ENCODE measurements at regions not wholly inside any gene's neighbourhood (a gene's known extent, or its start where the extent isn't known, plus 50 kb on each side); places are given as distances from the start of the nearest gene placed in this dataset.

GRCh38 chr16:79823639-79824038, 223.1 kb upstream of the MAF start:
- TF ChIP-seq CTCF (IDR thresholded peaks at IDR 0.05) (no peak), POLR2A (IDR thresholded peaks at IDR 0.05) (no peak)
- H3K27ac ChIP-seq: no peak overlapping the region
- H3K9me3 ChIP-seq: no peaks in the 10 kb centered on the region
- ATAC-seq (peak in 1 of 4 donors; percentile 59), DNase-seq (no peak)
- no peaks in the 10 kb centered on the region for H3K36me3 ChIP-seq
- intact Hi-C loops (cut with DNase I): no loop called here
- 62 to 67% (median 64%) methylated on average over 2 of the region's 2 CpGs for WGBS, 4 donors
- no peaks in the 10 kb centered on the region for H3K4me1 ChIP-seq
- no peak overlapping the region for H3K4me3 ChIP-seq
- no peaks in the 10 kb centered on the region for H3K27me3 ChIP-seq

GRCh38 chr16:79821911-79822310, 221.4 kb upstream of the MAF start:
- H3K4me3 ChIP-seq: no peak overlapping the region
- H3K9me3 ChIP-seq: no peaks in the 10 kb centered on the region
- no peaks in the 10 kb centered on the region for H3K27me3 ChIP-seq
- no peaks in the 10 kb centered on the region for H3K4me1 ChIP-seq
- ATAC-seq (no peak), DNase-seq (no peak)
- intact Hi-C loops (cut with DNase I): no loop called here
- WGBS, 4 donors: 94 to 97% (median 95%) methylated on average over 3 of the region's 3 CpGs
- TF ChIP-seq POLR2A (IDR thresholded peaks at IDR 0.05): no peak
- no peak for TF ChIP-seq CTCF (IDR thresholded peaks at IDR 0.05)
- no peak overlapping the region for H3K27ac ChIP-seq
- H3K36me3 ChIP-seq: no peaks in the 10 kb centered on the region

DNA sequence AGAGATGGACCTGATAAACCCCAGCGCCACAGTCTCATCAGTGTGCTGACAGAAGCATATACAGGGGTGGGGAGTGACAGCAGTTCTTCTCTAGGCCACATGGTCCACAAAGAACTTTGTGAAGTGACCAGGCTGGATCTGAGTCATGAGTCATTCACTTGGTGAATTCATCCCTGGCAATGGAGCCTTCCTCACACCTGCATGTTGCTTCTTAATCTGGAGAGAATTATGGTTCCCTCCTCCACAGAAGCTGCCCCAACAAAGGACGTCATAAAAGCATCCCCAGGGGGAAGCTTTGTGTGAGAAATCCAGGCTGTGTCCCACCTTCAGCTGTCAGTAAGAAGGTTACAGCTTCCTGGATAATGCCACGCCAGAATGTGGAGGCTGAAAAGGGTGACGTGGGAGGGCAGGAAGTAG, 215.6 kb upstream of the MAF start:
- Histone ChIP-seq H3K4me1 (no peaks in the 10 kb centered on the region), H3K27me3 (peaks cover 0 to 5% (median 0%) of the 10 kb centered on the region in 9 donors), H3K36me3 (no peaks in the 10 kb centered on the region), H3K27ac (no peak overlapping the region), H3K9me3 (no peaks in the 10 kb centered on the region), H3K4me3 (no peak overlapping the region)
- DNase-seq (peak in 2 of 5 donors; percentile 23 to 40), ATAC-seq (peak in 2 of 4 donors; percentile 74 to 83)
- 35 to 61% (median 52%) methylated on average over 4 of the region's 4 CpGs for WGBS, 4 donors
- intact Hi-C loops (cut with DNase I): no loop called here
- no peak for TF ChIP-seq CTCF (IDR thresholded peaks at IDR 0.05)
- TF ChIP-seq POLR2A (IDR thresholded peaks at IDR 0.05): no peak

GRCh38 chr16:79815049-79815448, 214.5 kb upstream of the MAF start:
- Histone ChIP-seq H3K36me3 (no peaks in the 10 kb centered on the region), H3K9me3 (no peaks in the 10 kb centered on the region), H3K4me3 (no peak overlapping the region), H3K27me3 (peaks cover 0 to 5% (median 0%) of the 10 kb centered on the region in 9 donors), H3K4me1 (no peaks in the 10 kb centered on the region), H3K27ac (no peak overlapping the region)
- DNase-seq (no peak), ATAC-seq (no peak)
- intact Hi-C loops (cut with DNase I): no loop called here
- TF ChIP-seq POLR2A (IDR thresholded peaks at IDR 0.05): no peak
- no peak for TF ChIP-seq CTCF (IDR thresholded peaks at IDR 0.05)
- WGBS, 4 donors: 87 to 99% (median 91%) methylated on average over 2 of the region's 2 CpGs
